AG04450 (cell line): ENCODE measurements at regions not wholly inside any gene's neighbourhood (a gene's known extent, or its start where the extent isn't known, plus 50 kb on each side); places are given as distances from the start of the nearest gene placed in this dataset.

Experiments
- CTCF ChIA-PET: fragments of 300-600, 350-600 bp; formaldehyde crosslinking; extraction: SDS; loops from one replicate; lab custom pipeline; 2022; ENCODE audit warnings: antibody characterized with exemption, inconsistent platforms; lab: Charles Lee
- POLR2A ChIA-PET: fragments of 350-600 bp; formaldehyde crosslinking; extraction: SDS; loops from one replicate; lab custom pipeline; 2021; ENCODE audit warnings: antibody characterized with exemption, inconsistent platforms; lab: Yijun Ruan, JAX
- DNase-seq: peaks from one replicate; pipeline ENCODE4 v3.0.0-alpha.2; 2011; ENCODE audit warnings: low read depth, low spot score
- H3K27ac ChIP-seq: one replicate; pipeline ENCODE4 v1.5.1; 2012; ENCODE audit warnings: low read depth, low read length, control low read depth
- H3K27me3 ChIP-seq: one replicate; pipeline ENCODE4 v1.6.0; 2012; ENCODE audit warnings: low read length; ENCODE audit not compliant: control insufficient read depth, insufficient read depth
- H3K4me3 ChIP-seq: 2 replicates; pipeline ENCODE4 v1.5.1; 2011; ENCODE audit warnings: mild to moderate bottlenecking, low read depth, low read length, control low read depth
- H3K9me3 ChIP-seq: 2 replicates; pipeline ENCODE4 v1.5.1; 2012; ENCODE audit warnings: low read length; ENCODE audit not compliant: control insufficient read depth, insufficient read depth
- CTCF ChIP-seq: IDR thresholded peaks from 2 replicates; pipeline ENCODE4 v1.5.1; 2011; ENCODE audit warnings: low read depth, low read length, control low read depth, inconsistent platforms

GRCh38 chr2:5959836-5960820 is 267.9 kb downstream of the SOX11 start:
- POLR2A ChIA-PET = no interaction called here
- DNase-seq = no peak
- no peak for TF ChIP-seq CTCF

GRCh38 chr2:5967506-5967905 is 275.3 kb downstream of the SOX11 start:
- TF ChIP-seq CTCF = no peak
- no peak for DNase-seq
- Histone ChIP-seq H3K27ac (no peak overlapping the region), H3K27me3 (no peaks in the 10 kb centered on the region), H3K9me3 (peaks cover 7% of the 10 kb centered on the region), H3K4me3 (no peak overlapping the region)
- ChIA-PET CTCF (no interaction called here), POLR2A (no interaction called here)

More at GRCh38 chr2:5959836-5960820, 267.9 kb downstream of the SOX11 start:
- Histone ChIP-seq H3K9me3 (no peaks in the 10 kb centered on the region), H3K4me3 (no peak overlapping the region), H3K27ac (no peak overlapping the region), H3K27me3 (no peaks in the 10 kb centered on the region)
- CTCF ChIA-PET = no interaction called here

- no peak overlapping the region for H3K27ac ChIP-seq
- H3K27me3 ChIP-seq = no peaks in the 10 kb centered on the region
- POLR2A ChIA-PET = no interaction called here
- H3K4me3 ChIP-seq = no peak overlapping the region
- DNase-seq = no peak
- CTCF ChIA-PET = no interaction called here
- H3K9me3 ChIP-seq = peaks cover 7% of the 10 kb centered on the region
- TF ChIP-seq CTCF = no peak
Measured at GRCh38 chr2:5969303-5969702, 277.1 kb downstream of the SOX11 start.

- no peak for TF ChIP-seq CTCF
- POLR2A ChIA-PET = no interaction called here
- no peak for DNase-seq
- Histone ChIP-seq H3K27ac (no peak overlapping the region), H3K4me3 (no peak overlapping the region), H3K9me3 (peaks cover 7% of the 10 kb centered on the region), H3K27me3 (no peaks in the 10 kb centered on the region)
- CTCF ChIA-PET = no interaction called here
Measured at GRCh38 chr2:5970347-5970746, 278.2 kb downstream of the SOX11 start.

GRCh38 chr2:5974477-5974876 is 282.3 kb downstream of the SOX11 start:
- no peak for DNase-seq
- CTCF ChIA-PET = no interaction called here
- H3K27me3 ChIP-seq = no peaks in the 10 kb centered on the region
- no peak overlapping the region for H3K4me3 ChIP-seq
- POLR2A ChIA-PET = no interaction called here
- H3K9me3 ChIP-seq = no peaks in the 10 kb centered on the region
- H3K27ac ChIP-seq = no peak overlapping the region
- no peak for TF ChIP-seq CTCF
